ENCODE measurements at regions not wholly inside any gene's neighbourhood (a gene's known extent, or its start where the extent isn't known, plus 50 kb on each side); places are given as distances from the start of the nearest gene placed in this dataset.
"Not testable (repeated sequence)": the region's sequence is repeated elsewhere in the genome, so short reads cannot be mapped to it uniquely, and the experiment has no call there.

DNA sequence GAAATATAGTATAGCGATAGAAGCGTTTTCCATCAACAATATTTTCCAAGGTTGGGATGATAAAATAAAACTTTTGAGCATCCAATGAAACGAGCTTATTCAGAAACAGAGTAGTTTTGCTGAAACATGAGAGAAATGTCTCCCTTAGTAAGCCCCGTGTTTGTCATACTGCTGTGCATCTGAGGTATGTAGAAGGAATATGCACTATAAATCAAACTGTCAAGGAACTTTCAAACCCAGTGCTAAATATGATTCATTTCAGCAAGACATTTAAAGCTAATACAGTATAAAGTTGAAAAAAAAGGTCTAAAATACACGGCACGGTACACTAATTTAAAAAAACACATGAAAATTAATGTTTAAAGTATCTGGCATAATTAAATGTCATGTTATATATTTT lies 546.2 kb downstream of the SLITRK5 start:
- DNase-seq (ENCODE audit: low read depth, low spot score) = no peak

DNA sequence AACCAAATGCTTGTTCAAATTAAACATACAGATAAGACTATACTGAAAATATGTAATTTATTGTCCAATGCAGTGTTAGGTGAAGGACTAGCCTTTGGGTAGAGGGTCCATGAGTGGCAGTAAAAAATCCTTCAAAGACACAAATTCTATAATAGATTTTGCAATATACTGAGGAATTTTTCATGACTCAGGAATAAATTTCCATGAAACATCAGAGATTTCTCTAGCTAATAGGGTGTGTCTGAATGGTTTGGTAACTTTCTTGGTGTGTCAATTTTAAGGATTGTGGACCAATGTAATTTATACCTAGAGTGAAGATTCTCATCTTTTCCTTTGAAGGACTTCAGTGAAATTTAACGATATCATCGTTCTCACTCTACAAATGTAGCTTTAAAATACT lies 546.7 kb downstream of the SLITRK5 start:
- no peak for DNase-seq (ENCODE audit: low read depth, low spot score)

DNA sequence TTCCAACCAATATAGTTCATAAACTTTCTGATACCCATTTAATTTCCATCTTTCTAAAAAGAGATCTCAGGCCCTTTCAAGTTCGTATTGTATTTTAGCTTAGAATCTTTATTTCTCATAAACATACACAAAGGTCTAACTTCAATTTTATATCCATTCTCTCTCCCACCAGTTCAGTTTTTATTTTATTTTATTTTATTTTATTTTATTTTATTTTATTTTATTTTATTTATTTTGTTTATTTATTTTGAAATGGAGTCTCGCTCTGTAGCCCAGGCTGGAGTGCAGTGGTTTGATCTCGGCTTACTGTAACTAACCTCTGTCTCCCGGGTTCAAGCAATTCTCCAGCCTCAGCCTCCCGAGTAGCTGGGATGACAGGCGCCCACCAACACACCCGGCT lies 552.8 kb downstream of the SLITRK5 start:
- DNase-seq (ENCODE audit: low read depth, low spot score) = no peak

DNA sequence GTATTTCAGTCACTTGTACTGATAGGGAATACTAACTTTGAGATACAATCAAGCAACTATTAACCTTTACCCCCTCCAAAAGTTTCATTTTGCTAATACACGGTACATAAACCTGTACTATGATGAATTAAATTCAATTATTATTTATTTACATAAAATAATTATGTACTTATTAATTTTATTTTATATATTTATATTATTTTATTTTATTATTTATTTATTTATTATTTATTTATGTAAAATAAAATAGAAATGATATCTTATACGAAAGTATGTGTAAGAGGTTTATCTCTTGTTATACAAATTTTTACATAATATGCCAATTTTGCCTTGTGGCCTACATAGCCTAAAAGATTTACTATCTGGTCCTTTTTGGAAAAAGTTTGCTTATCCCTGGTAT lies 564.3 kb downstream of the SLITRK5 start:
- DNase-seq (ENCODE audit: low read depth, low spot score) = no peak

DNA sequence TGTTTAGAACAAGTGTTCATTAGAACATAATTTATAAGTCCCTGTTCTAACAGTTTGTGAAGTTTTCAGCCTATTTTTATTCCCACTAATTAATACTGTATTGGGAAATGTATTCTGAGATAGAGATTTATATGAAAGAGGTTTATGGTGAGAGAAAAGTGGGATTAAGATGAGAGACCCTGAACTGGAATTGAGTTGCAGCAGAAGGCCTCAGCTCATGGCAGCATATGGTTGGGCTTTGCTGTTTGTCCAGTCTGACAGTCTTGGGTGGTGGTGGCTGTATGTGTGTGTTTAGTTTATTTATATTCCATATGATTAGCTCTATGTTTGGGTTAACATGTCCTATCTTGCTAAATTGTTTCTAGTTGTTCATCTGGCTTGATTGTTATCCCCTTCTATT lies 575.1 kb downstream of the SLITRK5 start:
- no peak for DNase-seq (ENCODE audit: low read depth, low spot score)

DNA sequence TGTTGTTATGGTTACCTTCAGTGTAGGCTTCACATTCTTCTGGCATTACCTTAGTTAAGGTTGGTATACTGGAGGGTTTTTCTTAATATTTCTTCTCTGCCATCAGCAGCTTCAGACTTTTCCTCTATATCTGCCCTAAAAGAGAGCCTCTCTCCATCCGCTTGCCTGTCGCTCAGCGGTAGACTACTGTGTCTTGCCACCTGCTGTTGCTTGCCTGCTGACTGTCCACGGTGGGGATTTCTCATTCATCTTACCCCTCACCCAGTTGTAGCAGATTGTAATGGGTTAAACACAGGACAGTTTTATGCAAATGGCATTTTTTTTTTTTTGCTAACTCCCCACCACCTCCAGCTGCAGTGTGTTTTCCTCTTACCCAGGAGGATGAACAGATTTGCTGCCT lies 577.2 kb downstream of the SLITRK5 start:
- DNase-seq (ENCODE audit: low read depth, low spot score) = no peak

DNA sequence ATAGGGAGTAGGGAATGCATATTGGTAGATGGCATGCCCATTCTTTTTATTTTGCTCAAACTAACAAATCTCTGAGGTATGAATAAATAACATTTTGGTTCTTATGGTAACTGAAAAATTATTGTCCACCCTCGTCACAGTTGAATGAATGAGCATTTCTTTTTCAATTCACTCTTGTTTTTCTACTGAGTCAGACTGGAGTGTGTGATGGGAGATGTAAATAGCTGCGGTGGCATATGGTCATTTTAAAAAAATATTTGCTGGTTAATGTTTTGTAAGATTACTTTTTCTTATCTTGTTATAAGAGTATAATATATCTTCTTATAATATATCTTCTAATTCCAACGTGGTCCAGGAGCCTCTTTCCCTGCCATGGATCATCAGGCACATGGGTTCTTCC lies 586.5 kb downstream of the SLITRK5 start:
- no peak for DNase-seq (ENCODE audit: low read depth, low spot score)

DNA sequence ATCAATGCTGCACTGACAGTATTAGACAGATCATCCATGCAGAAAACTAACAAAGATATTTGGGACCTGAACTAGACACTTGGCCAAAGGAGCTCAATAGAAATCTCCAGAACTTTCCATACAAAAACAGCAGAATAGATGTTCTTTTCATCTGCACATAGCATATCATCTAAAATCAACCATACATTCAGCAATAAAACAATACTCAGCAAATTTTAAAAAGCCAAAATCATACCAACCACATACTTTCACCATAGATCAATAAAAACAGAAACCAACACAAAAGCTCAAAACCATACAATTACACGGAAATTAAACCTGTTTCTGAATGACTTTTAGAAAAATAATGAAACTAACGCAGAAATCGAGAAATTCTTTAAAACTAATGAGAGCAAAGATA lies 592.6 kb downstream of the SLITRK5 start:
- DNase-seq (ENCODE audit: low read depth, low spot score) = no peak

DNA sequence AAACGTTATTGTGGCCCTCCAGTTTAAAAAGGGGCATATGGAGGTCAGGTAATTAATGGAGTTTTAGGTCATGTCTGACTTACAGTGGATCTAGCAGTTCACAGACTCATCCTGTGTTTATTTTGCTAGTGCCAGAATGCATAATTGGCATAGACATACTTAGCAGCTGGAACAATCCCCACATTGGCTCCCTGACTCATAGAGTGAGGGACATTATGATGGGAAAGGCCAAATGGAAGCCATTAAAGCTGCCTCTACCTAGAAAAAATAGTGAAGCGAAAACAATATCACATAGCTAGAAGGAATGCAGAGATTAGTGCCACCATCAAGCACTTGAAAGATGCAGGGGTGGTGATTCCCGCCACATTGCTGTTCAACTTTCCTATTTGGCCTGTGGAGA lies 610.7 kb downstream of the SLITRK5 start:
- no peak for DNase-seq (ENCODE audit: low read depth, low spot score)

DNA sequence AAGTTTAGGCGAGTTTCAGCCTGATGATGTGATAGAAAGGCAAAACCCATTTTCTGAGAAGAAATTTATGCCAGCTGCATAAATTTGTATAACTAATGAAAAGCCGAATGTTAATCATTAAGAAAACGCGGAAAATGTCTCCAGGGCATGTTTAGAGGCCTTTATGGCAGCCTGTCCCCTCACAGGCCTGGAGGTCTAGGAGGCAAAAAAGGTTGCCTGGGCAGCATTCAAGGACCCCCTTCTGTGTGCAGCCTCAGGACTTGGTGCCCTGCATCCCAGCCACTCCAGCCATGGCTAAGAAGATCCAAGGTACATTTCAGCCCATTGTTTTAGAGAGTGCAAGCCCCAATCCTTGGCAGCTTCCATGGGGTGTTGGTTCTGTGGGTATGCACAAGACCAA lies 614.2 kb downstream of the SLITRK5 start:
- DNase-seq (ENCODE audit: low read depth, low spot score) = no peak

DNA sequence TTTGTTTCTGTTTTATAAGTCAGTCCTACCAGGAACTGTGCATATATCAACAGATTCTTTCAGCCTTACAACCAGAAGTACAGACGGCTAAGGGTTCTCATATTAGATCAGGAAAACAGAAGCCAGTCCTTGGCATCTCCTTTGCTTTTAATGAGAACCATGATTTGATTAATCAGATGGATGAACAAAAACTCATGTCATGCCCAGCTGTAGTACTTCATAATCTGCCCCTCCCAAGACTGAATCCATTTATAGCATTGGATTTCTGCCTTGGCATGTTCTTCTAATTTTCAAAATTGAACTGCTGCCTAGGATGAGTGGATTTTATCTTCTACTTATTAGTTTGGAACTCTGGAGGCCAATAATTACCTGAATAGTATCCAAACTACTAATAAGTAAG lies 617.2 kb downstream of the SLITRK5 start:
- no peak for DNase-seq (ENCODE audit: low read depth, low spot score)

DNA sequence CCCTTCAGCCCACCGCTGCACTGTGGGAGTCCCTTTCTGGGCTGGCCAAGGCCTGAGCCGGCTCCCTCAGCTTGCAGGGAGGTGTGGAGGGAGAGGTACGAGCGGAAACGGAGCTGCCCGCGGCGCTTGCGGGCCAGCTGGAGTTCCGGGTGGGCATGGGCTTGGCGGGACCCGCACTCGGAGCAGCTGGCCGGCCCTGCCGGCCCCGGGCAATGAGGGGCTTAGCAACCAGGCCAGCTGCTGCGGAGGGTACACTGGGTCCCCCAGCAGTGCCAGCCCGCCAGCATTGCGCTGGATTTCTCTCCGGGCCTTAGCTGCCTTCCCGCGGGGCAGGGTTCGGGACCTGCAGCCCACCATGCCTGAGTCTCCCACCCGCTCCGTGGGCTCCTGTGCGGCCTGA lies 620.6 kb downstream of the SLITRK5 start:
- not testable (repeated sequence) for DNase-seq (ENCODE audit: low read depth, low spot score)

DNA sequence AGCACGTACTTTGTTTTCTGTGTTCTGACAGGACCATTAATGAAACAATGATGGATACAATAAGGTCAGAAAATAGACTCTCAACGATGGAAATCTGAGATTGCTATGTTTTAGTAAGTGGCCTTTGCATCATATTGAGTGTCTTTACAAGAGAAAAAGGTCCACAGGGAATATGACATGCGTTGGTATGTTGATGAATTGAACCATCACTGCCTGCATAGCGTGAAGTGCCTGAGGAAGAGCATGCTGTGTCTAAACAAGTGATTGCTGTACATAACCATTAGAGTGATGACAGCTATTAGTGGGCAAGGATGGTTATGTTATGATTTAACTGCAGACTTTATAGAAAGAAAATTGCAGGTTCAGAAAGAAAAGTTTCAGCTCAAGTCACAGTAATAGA lies 623.2 kb downstream of the SLITRK5 start:
- no peak for DNase-seq (ENCODE audit: low read depth, low spot score)

DNA sequence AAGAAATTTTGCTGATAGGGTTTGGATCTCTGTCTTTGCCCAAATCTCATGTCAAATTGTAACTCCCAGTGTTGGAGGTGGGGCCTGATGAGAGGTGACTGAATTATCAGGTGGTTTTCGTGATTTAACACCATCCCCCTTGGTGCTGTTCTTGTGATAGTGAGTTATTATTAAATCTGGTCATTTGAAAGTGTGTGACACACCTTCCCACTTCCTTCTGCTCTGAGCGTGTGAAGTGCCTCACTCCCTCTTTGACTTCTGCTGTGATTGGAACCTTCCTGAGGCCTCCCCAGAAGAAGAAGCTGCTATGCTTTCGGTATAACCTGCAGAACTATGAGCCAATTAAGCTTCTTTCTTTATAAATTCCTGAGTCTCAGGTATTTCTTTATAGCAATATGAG lies 632.0 kb downstream of the SLITRK5 start:
- DNase-seq (ENCODE audit: low read depth, low spot score) = no peak

DNA sequence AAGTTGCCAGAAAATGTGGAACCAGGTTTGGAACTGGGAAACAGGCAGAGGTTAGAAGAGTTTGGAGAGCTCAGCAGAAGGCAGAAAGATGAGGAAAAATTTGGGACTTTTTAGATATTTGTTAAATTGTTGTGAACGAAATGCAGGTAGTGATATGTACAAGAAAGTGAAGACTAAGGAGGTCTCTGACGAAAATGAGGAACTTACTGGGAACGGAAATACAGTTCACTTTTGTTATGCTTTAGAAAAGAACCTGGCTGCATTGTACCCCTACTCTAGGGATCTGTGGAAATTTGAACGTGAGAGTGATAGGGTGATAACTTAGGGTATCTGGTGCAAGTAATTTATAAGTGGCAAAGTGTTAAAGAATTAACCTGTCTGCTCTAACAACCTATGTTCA lies 632.4 kb downstream of the SLITRK5 start:
- no peak for DNase-seq (ENCODE audit: low read depth, low spot score)

DNA sequence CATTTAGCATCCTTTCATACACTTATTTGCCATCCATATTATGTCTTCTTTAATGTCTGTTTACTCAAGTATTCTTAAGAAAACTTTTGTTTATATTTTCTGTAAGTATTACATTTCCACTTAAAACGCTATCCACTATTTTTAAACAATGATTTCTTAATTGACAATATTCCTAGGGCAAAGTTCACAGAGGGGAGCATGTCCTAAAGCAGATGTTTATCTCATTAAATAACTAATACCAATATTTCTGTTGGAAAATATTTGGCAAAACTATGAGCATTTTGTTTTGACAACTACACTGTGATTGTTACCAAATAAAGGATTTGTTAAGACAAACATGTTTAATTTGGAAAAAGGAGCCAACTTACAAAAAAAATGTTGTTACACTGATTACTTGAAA lies 643.3 kb downstream of the SLITRK5 start:
- DNase-seq (ENCODE audit: low read depth, low spot score) = no peak

DNA sequence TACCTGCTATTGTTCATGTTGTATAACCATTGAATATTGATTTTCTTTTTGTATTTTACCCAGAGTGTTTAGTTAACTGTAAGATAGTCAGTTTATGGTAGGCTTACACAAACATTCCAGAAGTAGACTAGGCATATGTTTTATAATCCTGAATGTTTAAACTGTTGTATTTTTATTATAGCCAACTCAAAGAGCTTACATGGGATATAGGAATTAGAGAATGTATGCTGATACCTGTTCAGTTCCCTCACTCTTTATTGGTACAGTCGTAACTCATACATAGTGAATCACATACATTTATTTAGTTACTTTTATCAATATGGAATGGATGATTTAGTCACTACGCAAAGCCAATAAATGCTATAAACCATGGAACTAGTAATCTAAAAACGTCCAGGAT lies 657.9 kb downstream of the SLITRK5 start:
- no peak for DNase-seq (ENCODE audit: low read depth, low spot score)

DNA sequence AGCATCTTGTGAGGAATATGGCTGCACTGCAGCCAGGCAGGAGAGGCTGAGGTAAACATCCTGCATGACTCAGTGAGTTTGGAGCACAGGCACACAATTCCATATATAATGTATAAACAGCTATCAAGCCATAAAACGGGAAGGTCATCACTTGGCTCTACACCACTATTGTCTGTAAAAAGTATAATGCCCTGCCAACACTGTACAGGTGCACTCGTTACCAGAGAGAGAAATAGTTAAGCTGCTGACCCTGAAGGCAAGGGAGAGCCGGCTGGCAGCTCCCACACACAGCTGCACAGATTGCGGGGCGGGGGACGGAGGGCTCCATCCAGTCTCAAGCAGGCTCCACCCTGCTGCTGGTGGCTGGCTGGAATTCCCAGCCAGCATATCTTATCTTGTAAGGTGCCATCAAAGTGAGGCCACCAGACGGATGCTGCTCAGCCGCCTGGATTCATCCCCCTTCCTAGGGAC lies 668.1 kb downstream of the SLITRK5 start:
- no peak for DNase-seq (ENCODE audit: low read depth, low spot score)

DNA sequence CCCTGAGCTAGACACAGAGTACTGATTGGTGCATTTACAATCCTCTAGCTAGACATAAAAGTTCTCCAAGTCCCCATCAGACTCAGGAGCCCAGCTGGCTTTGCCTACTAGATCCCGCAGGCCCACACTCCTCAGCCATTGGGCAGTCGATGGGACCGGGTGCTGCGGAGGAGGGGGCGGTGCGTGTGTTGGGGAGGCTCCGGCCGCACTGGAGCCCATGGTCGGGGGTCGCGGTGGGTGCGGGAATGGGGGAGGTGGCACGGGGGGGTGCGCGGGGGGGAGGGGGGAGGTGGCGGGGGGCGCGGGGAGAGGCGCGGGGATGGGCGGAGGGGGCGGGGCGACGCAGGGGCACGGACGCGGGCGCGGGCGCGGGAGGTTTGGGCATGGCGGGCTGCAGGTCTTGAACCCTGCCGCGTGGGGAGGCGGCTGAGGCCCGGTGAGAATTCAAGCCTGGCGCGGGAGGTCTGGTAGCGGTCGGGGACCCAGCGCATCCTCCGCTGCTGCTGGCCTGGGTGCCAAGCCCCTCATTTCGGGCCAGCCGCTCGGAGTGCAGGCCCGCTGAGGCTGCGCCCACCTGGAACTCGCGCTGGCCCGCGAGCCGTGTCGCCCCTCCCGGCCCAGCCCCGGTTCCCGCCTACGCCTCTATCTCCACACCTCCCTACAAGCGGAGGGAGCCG lies 674.1 kb downstream of the SLITRK5 start:
- DNase-seq (ENCODE audit: low read depth, low spot score) = no peak

DNA sequence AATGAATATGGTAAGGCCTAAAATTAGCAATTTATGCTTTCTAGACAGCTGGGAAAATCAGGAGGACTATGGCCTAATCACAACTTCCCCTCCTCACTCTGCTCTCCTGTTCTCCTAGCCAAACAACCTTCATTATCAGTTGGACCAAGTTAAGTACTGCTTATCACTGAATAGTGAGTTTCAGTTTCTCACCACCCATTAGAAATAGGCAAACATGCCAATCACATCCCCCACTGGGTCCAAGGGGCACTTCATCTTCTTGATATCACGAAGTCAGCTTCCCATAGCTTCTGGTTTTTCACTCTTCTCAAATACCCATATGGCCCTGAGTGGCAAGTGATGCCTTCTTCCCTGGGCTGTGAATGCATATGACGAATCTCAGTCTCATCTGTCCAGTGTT lies 689.6 kb downstream of the SLITRK5 start:
- no peak for DNase-seq (ENCODE audit: low read depth, low spot score)

DNA sequence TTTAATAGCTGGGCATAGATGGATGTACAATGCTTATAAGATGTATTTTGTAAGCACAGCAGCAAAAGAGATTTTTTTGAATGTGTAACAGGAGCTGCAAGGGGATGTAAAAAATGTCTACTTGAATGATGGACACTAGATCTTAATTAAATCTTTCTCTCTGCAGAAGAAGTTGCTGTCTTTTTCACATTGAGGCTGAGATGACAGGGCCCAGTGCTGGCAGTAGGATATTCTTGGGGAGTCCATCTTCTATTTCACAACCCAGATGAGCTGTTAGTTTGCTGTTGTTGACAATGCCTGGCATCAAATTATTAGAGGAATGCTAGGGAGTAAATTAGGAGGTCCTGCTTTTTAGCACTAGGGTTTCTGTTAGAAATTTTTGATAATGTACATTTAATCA lies 698.7 kb downstream of the SLITRK5 start:
- DNase-seq (ENCODE audit: low read depth, low spot score) = no peak

DNA sequence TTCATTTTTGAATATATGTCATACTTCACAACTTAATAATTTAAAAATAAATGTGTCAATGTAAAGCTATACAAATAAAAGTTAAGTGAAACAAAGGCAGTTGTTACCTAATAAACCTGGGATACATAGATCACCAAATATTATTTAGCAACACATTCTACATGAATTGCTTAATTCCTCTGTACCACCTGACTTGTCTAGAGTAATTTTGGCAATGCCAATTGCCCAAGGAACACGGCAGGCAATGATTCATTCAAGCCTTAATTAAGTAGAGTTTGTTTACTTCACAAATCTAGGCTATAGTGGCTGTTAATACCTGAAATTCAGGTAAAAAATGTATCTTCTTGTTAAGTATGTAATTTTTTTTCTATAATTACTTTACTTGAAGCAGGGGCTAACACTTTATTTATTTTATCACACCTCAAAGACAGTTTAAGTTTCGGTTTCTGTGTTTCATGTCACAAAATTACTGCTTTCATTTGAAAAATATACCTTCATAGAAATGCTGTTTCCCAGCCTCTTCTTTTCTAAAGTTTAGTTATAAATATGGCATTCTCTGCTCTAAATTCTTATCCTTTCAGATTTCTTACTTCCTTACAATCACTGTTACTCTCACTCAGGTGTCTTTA lies 705.7 kb downstream of the SLITRK5 start:
- DNase-seq (ENCODE audit: low read depth, low spot score) = no peak

DNA sequence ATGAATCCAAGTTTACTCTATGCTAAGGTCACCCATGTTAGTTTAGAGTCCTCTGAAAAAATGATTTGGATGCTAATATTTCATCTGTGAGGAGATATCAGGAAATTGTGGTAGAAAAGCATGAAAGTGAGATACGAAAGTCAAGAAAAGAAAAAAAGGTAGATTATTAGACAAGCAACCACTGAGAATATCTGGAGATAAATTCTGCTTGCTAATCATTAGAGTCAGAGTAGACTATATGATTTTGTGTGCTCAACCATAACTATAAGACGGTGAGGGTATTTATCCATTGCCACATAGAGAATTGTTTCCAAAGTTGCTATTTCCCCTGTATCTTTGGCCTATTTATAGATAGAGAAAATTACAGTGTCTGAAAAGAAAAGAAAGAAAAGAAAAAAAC lies 706.7 kb downstream of the SLITRK5 start:
- DNase-seq (ENCODE audit: low read depth, low spot score) = no peak

DNA sequence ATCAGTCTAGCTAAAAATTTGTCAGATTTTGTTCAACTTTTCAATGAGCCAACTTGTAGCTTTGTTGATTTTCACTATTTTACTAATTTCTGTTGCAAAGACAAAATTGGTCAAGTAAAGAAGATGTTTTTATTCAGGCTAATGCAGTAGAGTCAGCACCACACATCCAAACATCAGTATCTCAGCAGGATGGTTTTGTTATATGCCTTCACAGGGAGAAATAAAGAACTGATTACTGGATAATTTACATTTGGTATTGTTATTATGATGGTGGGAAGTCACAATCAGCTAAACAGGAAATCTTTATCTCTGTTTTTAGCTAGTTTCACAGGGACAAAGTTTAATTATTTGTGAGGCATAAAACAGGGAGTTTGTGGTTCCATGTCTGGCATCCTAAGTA lies 713.4 kb downstream of the SLITRK5 start:
- DNase-seq (ENCODE audit: low read depth, low spot score) = no peak

Data from activated naive CD8-positive, alpha-beta T cell treated with anti-CD3 and anti-CD28 coated beads, Interleukin-2, amount 50 U/mL, for 16 hours (primary cell).